ENCODE measurements at regions not wholly inside any gene's neighbourhood (a gene's known extent, or its start where the extent isn't known, plus 50 kb on each side); places are given as distances from the start of the nearest gene placed in this dataset.

DNA sequence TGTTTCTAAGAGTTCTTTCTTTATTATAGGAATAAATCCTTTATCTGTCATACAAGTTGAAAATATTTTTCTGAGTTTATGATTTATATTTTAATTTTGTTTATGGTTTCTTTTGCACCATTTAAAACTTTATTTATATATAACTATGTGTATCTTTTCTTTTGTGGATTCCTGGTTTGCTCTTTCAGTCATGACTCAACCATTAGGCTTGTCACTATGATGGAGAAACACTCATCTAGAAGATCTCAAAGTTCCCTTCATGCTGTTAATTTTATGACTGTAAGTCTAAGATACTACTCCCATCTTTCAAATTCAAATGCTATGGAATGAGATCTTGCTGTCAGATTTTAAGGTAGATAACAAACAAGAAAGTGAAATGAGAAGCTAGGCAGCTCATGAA is 199.5 kb downstream of the INHBA start:
- ChIA-PET CTCF (ENCODE audit: unreplicated experiment) (no interaction called here), POLR2A (no interaction called here)
- H3K9me2 ChIP-seq (ENCODE audit: insufficient read depth, low read length) = no peaks in the 10 kb centered on the region
- no peaks in the 10 kb centered on the region for H3K4me1 ChIP-seq (ENCODE audit: insufficient read depth, low read length, poor library complexity, severe bottlenecking)
- TF ChIP-seq CTCF (conservative IDR thresholded peaks at IDR 0.05; ENCODE audit: low read length) = no peak
- TF ChIP-seq EZH2phosphoT487 (IDR thresholded peaks at IDR 0.05; ENCODE audit: borderline replicate concordance, low read depth, low read length) = no peak
- intact Hi-C loops (cut with micrococcal nuclease; ENCODE audit: unreplicated experiment) = no loop called here
- no peak overlapping the region for H3K27ac ChIP-seq (ENCODE audit: low read depth, low read length, poor library complexity, severe bottlenecking)
- H4K20me1 ChIP-seq (ENCODE audit: insufficient read depth, low read length) = no peaks in the 10 kb centered on the region
- H2AFZ ChIP-seq (ENCODE audit: low read length) = no peak overlapping the region
- no peak overlapping the region for H3K4me3 ChIP-seq (ENCODE audit: low read depth, low read length, poor library complexity, severe bottlenecking)
- H3K79me2 ChIP-seq (ENCODE audit: insufficient read depth, low read depth, low read length) = no peaks in the 10 kb centered on the region
- H3K9me3 ChIP-seq (ENCODE audit: low read length) = no peaks in the 10 kb centered on the region
- BruUV-seq (replicated peaks) = no TSS peak
- no peaks in the 10 kb centered on the region for H3K36me3 ChIP-seq (ENCODE audit: insufficient read depth, low read length)
- no peak for DNase-seq (ENCODE audit: low spot score)
- no peak overlapping the region for H3K4me2 ChIP-seq (ENCODE audit: low read length)

- H3K4me2 ChIP-seq (ENCODE audit: low read length) = no peak overlapping the region
- intact Hi-C loops (cut with micrococcal nuclease; ENCODE audit: unreplicated experiment) = no loop called here
- no peak overlapping the region for H3K27ac ChIP-seq (ENCODE audit: low read depth, low read length, poor library complexity, severe bottlenecking)
- H3K36me3 ChIP-seq (ENCODE audit: insufficient read depth, low read length) = no peaks in the 10 kb centered on the region
- H3K4me3 ChIP-seq (ENCODE audit: low read depth, low read length, poor library complexity, severe bottlenecking) = no peak overlapping the region
- ChIA-PET POLR2A (no interaction called here), CTCF (ENCODE audit: unreplicated experiment) (no interaction called here)
- H3K4me1 ChIP-seq (ENCODE audit: insufficient read depth, low read length, poor library complexity, severe bottlenecking) = no peaks in the 10 kb centered on the region
- H3K9me3 ChIP-seq (ENCODE audit: low read length) = no peaks in the 10 kb centered on the region
- no TSS peak for BruUV-seq (replicated peaks)
- no peaks in the 10 kb centered on the region for H3K79me2 ChIP-seq (ENCODE audit: insufficient read depth, low read depth, low read length)
- H4K20me1 ChIP-seq (ENCODE audit: insufficient read depth, low read length) = no peaks in the 10 kb centered on the region
- no peaks in the 10 kb centered on the region for H3K9me2 ChIP-seq (ENCODE audit: insufficient read depth, low read length)
- no peak for TF ChIP-seq EZH2phosphoT487 (IDR thresholded peaks at IDR 0.05; ENCODE audit: borderline replicate concordance, low read depth, low read length)
- no peak for TF ChIP-seq CTCF (conservative IDR thresholded peaks at IDR 0.05; ENCODE audit: low read length)
- no peak for DNase-seq (ENCODE audit: low spot score)
- no peak overlapping the region for H2AFZ ChIP-seq (ENCODE audit: low read length)
These were observed 201.4 kb downstream of the INHBA start for GRCh38 chr7:41501466-41501865.

GRCh38 chr7:41501006-41501405 is 201.9 kb downstream of the INHBA start:
- Histone ChIP-seq H3K4me1 (ENCODE audit: insufficient read depth, low read length, poor library complexity, severe bottlenecking) (no peaks in the 10 kb centered on the region), H3K27ac (ENCODE audit: low read depth, low read length, poor library complexity, severe bottlenecking) (no peak overlapping the region), H3K4me3 (ENCODE audit: low read depth, low read length, poor library complexity, severe bottlenecking) (no peak overlapping the region), H3K9me2 (ENCODE audit: insufficient read depth, low read length) (no peaks in the 10 kb centered on the region), H3K4me2 (ENCODE audit: low read length) (no peak overlapping the region), H4K20me1 (ENCODE audit: insufficient read depth, low read length) (no peaks in the 10 kb centered on the region), H3K9me3 (ENCODE audit: low read length) (no peaks in the 10 kb centered on the region), H3K36me3 (ENCODE audit: insufficient read depth, low read length) (no peaks in the 10 kb centered on the region), H3K79me2 (ENCODE audit: insufficient read depth, low read depth, low read length) (no peaks in the 10 kb centered on the region), H2AFZ (ENCODE audit: low read length) (no peak overlapping the region)
- BruUV-seq (replicated peaks) = no TSS peak
- CTCF ChIA-PET (ENCODE audit: unreplicated experiment) = no interaction called here
- DNase-seq (ENCODE audit: low spot score) = no peak
- POLR2A ChIA-PET = no interaction called here
- intact Hi-C loops (cut with micrococcal nuclease; ENCODE audit: unreplicated experiment) = no loop called here
- TF ChIP-seq EZH2phosphoT487 (IDR thresholded peaks at IDR 0.05; ENCODE audit: borderline replicate concordance, low read depth, low read length) (no peak), CTCF (conservative IDR thresholded peaks at IDR 0.05; ENCODE audit: low read length) (no peak)
